ENCODE measurements at regions not wholly inside any gene's neighbourhood (a gene's known extent, or its start where the extent isn't known, plus 50 kb on each side); places are given as distances from the start of the nearest gene placed in this dataset.

- TF ChIP-seq EZH2 (IDR thresholded peaks at IDR 0.05; ENCODE audit: borderline replicate concordance, insufficient read depth, low read depth, low read length, poor library complexity, severe bottlenecking): no peak
- no peak for TF ChIP-seq CTCF (IDR thresholded peaks at IDR 0.05)
- H3K27ac Mint-ChIP-seq: no peak overlapping the region
Measured at GRCh38 chr16:80074329-80074728, 466.5 kb upstream of the DYNLRB2 start.

DNA sequence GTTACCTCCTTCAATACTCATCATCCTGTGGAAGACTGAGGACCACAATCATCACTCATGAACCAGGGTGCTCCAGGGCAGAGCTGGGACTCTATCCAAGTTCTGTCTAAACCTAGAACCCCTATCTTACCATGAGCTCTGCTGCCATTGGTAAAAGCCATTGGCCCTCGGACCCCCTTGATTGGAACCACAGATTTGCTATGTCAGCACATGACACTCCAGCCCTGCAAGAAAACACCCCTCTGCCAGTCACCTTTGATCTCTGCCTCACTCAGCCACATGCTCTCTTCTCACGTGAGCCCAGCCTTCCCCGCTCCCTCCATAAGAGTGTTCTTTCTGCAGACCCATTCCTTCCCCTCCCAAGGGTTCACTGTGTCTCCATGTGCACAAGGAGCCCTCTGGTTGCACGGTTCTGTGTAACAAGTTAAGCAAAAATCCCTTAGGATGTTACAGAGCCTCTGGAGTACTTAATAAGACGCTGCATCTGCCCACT, 468.8 kb upstream of the DYNLRB2 start:
- WGBS (ENCODE audit: insufficient coverage): 76% methylated on average over 4 of the region's 5 CpGs
- no peak overlapping the region for H3K4me3 ChIP-seq (ENCODE audit: control extremely low read depth in 1 of 5, extremely low read depth in 1 of 5, insufficient read depth in 1 of 5, low read depth in 2 of 5, low read length in 4 of 5)
- intact Hi-C loops (cut with micrococcal nuclease): no loop called here
- Mint-ChIP-seq H3K27ac (no peak overlapping the region), H3K27me3 (peaks cover 6% of the 10 kb centered on the region), H3K4me3 (no peak overlapping the region), H3K9me3 (ENCODE audit: insufficient read depth) (peaks cover 2% of the 10 kb centered on the region), H3K4me1 (no peaks in the 10 kb centered on the region)
- no peaks in the 10 kb centered on the region for H3K36me3 ChIP-seq (replicated peaks in 1 of 2; ENCODE audit: control extremely low read depth in 1 of 2, control insufficient read depth in 1 of 2, extremely low read depth in 1 of 2, insufficient read depth in 2 of 2, low read length in 1 of 2)
- no peak overlapping the region for H3K4me2 ChIP-seq (replicated peaks; ENCODE audit: low read depth, low read length, poor library complexity, severe bottlenecking)
- no peaks in the 10 kb centered on the region for H4K20me1 ChIP-seq (ENCODE audit: control insufficient read depth, insufficient read depth, low read length, poor library complexity, severe bottlenecking)
- ChIA-PET POLR2A (no interaction called here), CTCF (no interaction called here)
- H3K27me3 ChIP-seq (replicated peaks in 1 of 4; ENCODE audit: control extremely low read depth in 1 of 4, control insufficient read depth in 3 of 4, insufficient read depth in 4 of 4, low read length in 3 of 4): no peaks in the 10 kb centered on the region
- no peak overlapping the region for H2AFZ ChIP-seq (ENCODE audit: insufficient read depth, low read depth, low read length, poor library complexity, severe bottlenecking)
- no peaks in the 10 kb centered on the region for H3K4me1 ChIP-seq (ENCODE audit: control insufficient read depth in 2 of 2, insufficient read depth in 2 of 2, low read length in 2 of 2)
- TF ChIP-seq EZH2 (IDR thresholded peaks at IDR 0.05; ENCODE audit: borderline replicate concordance, insufficient read depth, low read depth, low read length, poor library complexity, severe bottlenecking) (no peak), CTCF (IDR thresholded peaks at IDR 0.05) (no peak)
- H3K9ac ChIP-seq (ENCODE audit: low read length): no peak overlapping the region
- H3K9me3 ChIP-seq (ENCODE audit: control extremely low read depth in 1 of 3, control insufficient read depth in 2 of 3, insufficient read depth in 1 of 3, low read length in 2 of 3): no peaks in the 10 kb centered on the region
- ATAC-seq (ENCODE audit: low read depth) (no peak), DNase-seq (no peak)
- H3K27ac ChIP-seq (ENCODE audit: low read length in 2 of 2): no peak overlapping the region
- no peaks in the 10 kb centered on the region for H3K79me2 ChIP-seq (ENCODE audit: control insufficient read depth, insufficient read depth, low read length)

More at GRCh38 chr16:80074329-80074728, 466.5 kb upstream of the DYNLRB2 start:
- Mint-ChIP-seq H3K9me3 (ENCODE audit: insufficient read depth) (peaks cover 2% of the 10 kb centered on the region), H3K4me3 (no peak overlapping the region), H3K27me3 (peaks cover 9% of the 10 kb centered on the region), H3K4me1 (no peaks in the 10 kb centered on the region)
- Histone ChIP-seq H3K9me3 (ENCODE audit: control extremely low read depth in 1 of 3, control insufficient read depth in 2 of 3, insufficient read depth in 1 of 3, low read length in 2 of 3) (no peaks in the 10 kb centered on the region), H3K4me3 (ENCODE audit: control extremely low read depth in 1 of 5, extremely low read depth in 1 of 5, insufficient read depth in 1 of 5, low read depth in 2 of 5, low read length in 4 of 5) (no peak overlapping the region), H3K4me2 (replicated peaks; ENCODE audit: low read depth, low read length, poor library complexity, severe bottlenecking) (no peak overlapping the region), H3K27me3 (replicated peaks in 1 of 4; ENCODE audit: control extremely low read depth in 1 of 4, control insufficient read depth in 3 of 4, insufficient read depth in 4 of 4, low read length in 3 of 4) (no peaks in the 10 kb centered on the region), H3K36me3 (replicated peaks in 1 of 2; ENCODE audit: control extremely low read depth in 1 of 2, control insufficient read depth in 1 of 2, extremely low read depth in 1 of 2, insufficient read depth in 2 of 2, low read length in 1 of 2) (no peaks in the 10 kb centered on the region), H3K27ac (ENCODE audit: low read length in 2 of 2) (no peak overlapping the region), H3K9ac (ENCODE audit: low read length) (no peak overlapping the region), H3K79me2 (ENCODE audit: control insufficient read depth, insufficient read depth, low read length) (no peaks in the 10 kb centered on the region), H3K4me1 (ENCODE audit: control insufficient read depth in 2 of 2, insufficient read depth in 2 of 2, low read length in 2 of 2) (no peaks in the 10 kb centered on the region), H4K20me1 (ENCODE audit: control insufficient read depth, insufficient read depth, low read length, poor library complexity, severe bottlenecking) (no peaks in the 10 kb centered on the region), H2AFZ (ENCODE audit: insufficient read depth, low read depth, low read length, poor library complexity, severe bottlenecking) (no peak overlapping the region)
- ChIA-PET POLR2A (no interaction called here), CTCF (no interaction called here)
- ATAC-seq (ENCODE audit: low read depth) (no peak), DNase-seq (no peak)
- intact Hi-C loops (cut with micrococcal nuclease): no loop called here
- 100% methylated on average over 1 of the region's 1 CpG for WGBS (ENCODE audit: insufficient coverage)
